NCI-H345 (cell line): ENCODE measurements at regions not wholly inside any gene's neighbourhood (a gene's known extent, or its start where the extent isn't known, plus 50 kb on each side); places are given as distances from the start of the nearest gene placed in this dataset.

Experiments
- DNase-seq: peaks from one replicate; lab custom pipeline; 2025; lab: John Stamatoyannopoulos, UW

- DNase-seq, result no peak
Observed at GRCh38 chr18:44424645-44425035, 256.0 kb upstream of the SETBP1 start.

GRCh38 chr18:44425161-44425560 is 255.5 kb upstream of the SETBP1 start:
- no peak for DNase-seq

GRCh38 chr18:44437603-44438002 is 243.1 kb upstream of the SETBP1 start:
- no peak for DNase-seq

- DNase-seq, result no peak
Observed at GRCh38 chr18:44450226-44450625, 230.5 kb upstream of the SETBP1 start.

- DNase-seq, result no peak
Observed at GRCh38 chr18:44452346-44452745, 228.3 kb upstream of the SETBP1 start.

- DNase-seq, result no peak
Observed at GRCh38 chr18:44453505-44453904, 227.2 kb upstream of the SETBP1 start.

GRCh38 chr18:44458777-44459176 is 221.9 kb upstream of the SETBP1 start:
- DNase-seq, result no peak

- no peak for DNase-seq
Observed at GRCh38 chr18:44464398-44465180, 216.1 kb upstream of the SETBP1 start.

GRCh38 chr18:44465381-44465841 is 215.3 kb upstream of the SETBP1 start:
- DNase-seq, result no peak

GRCh38 chr18:44466997-44467396 is 213.7 kb upstream of the SETBP1 start:
- DNase-seq, result no peak

GRCh38 chr18:44467718-44468117 is 213.0 kb upstream of the SETBP1 start:
- no peak for DNase-seq

- DNase-seq, result no peak
Observed at GRCh38 chr18:44473394-44474066, 207.2 kb upstream of the SETBP1 start.

- DNase-seq, result no peak
Observed at GRCh38 chr18:44474067-44474411, 206.6 kb upstream of the SETBP1 start.

- DNase-seq, result no peak
Observed at GRCh38 chr18:44474591-44474990, 206.1 kb upstream of the SETBP1 start.

GRCh38 chr18:44482761-44483160 is 197.9 kb upstream of the SETBP1 start:
- DNase-seq, result no peak

GRCh38 chr18:44495151-44495550 is 185.5 kb upstream of the SETBP1 start:
- DNase-seq, result no peak

- no peak for DNase-seq
Observed at GRCh38 chr18:44497311-44497710, 183.4 kb upstream of the SETBP1 start.

- DNase-seq, result no peak
Observed at GRCh38 chr18:44497757-44498490, 182.8 kb upstream of the SETBP1 start.

- DNase-seq, result no peak
Observed at GRCh38 chr18:44500808-44501610, 179.7 kb upstream of the SETBP1 start.

- DNase-seq, result no peak
Observed at GRCh38 chr18:44502221-44502620, 178.5 kb upstream of the SETBP1 start.

GRCh38 chr18:44502790-44503189 is 177.9 kb upstream of the SETBP1 start:
- DNase-seq, result no peak

GRCh38 chr18:44503854-44504253 is 176.8 kb upstream of the SETBP1 start:
- DNase-seq, result no peak
